ENCODE measurements at regions not wholly inside any gene's neighbourhood (a gene's known extent, or its start where the extent isn't known, plus 50 kb on each side); places are given as distances from the start of the nearest gene placed in this dataset.

- TF ChIP-seq CTCF (conservative IDR thresholded peaks at IDR 0.05; ENCODE audit: low read length) (no peak), EZH2phosphoT487 (IDR thresholded peaks at IDR 0.05; ENCODE audit: borderline replicate concordance, low read depth, low read length) (no peak)
Observed at GRCh38 chr12:76274420-76275083, 73.7 kb downstream of the BBS10 start.

All from OCI-LY7 (cell line).